ENCODE measurements at regions not wholly inside any gene's neighbourhood (a gene's known extent, or its start where the extent isn't known, plus 50 kb on each side); places are given as distances from the start of the nearest gene placed in this dataset.

- DNase-seq = no peak
Observed at GRCh38 chr7:42348071-42348470, 111.1 kb upstream of the GLI3 start.

- DNase-seq = no peak
Observed at GRCh38 chr7:42347616-42348015, 110.6 kb upstream of the GLI3 start.

- DNase-seq = no peak
Observed at GRCh38 chr7:42345478-42346299, 108.7 kb upstream of the GLI3 start.

- no peak for DNase-seq
Observed at GRCh38 chr7:42344198-42344755, 107.3 kb upstream of the GLI3 start.

- no peak for DNase-seq
Observed at GRCh38 chr7:42342381-42342780, 105.4 kb upstream of the GLI3 start.

GRCh38 chr7:42340436-42340835 lies 103.4 kb upstream of the GLI3 start:
- no peak for DNase-seq

- DNase-seq = no peak
Observed at GRCh38 chr7:42338916-42339540, 102.0 kb upstream of the GLI3 start.

GRCh38 chr7:42338231-42338915 lies 101.4 kb upstream of the GLI3 start:
- DNase-seq = no peak

- no peak for DNase-seq
Observed at GRCh38 chr7:42337225-42337905, 100.4 kb upstream of the GLI3 start.

- DNase-seq = no peak
Observed at GRCh38 chr7:42332605-42333222, 95.7 kb upstream of the GLI3 start.

GRCh38 chr7:42319631-42320030 lies 82.6 kb upstream of the GLI3 start:
- DNase-seq = no peak

- no peak for DNase-seq
Observed at GRCh38 chr7:42315631-42316030, 78.6 kb upstream of the GLI3 start.

- no peak for DNase-seq
Observed at GRCh38 chr7:42315103-42315502, 78.1 kb upstream of the GLI3 start.

GRCh38 chr7:42314696-42315095 lies 77.7 kb upstream of the GLI3 start:
- DNase-seq = no peak

- no peak for DNase-seq
Observed at GRCh38 chr7:42311195-42311594, 74.2 kb upstream of the GLI3 start.

GRCh38 chr7:42292991-42293521 lies 56.0 kb upstream of the GLI3 start:
- no peak for DNase-seq

- DNase-seq = no peak
Observed at GRCh38 chr7:42289473-42289872, 52.5 kb upstream of the GLI3 start.

All from CD4-positive, alpha-beta T cell treated with Interleukin-4 for 4 hours (primary cell).